ENCODE measurements at regions not wholly inside any gene's neighbourhood (a gene's known extent, or its start where the extent isn't known, plus 50 kb on each side); places are given as distances from the start of the nearest gene placed in this dataset.
A peak's percentile ranks its signal among the peaks of the same experiment; 100 is the strongest.

DNA sequence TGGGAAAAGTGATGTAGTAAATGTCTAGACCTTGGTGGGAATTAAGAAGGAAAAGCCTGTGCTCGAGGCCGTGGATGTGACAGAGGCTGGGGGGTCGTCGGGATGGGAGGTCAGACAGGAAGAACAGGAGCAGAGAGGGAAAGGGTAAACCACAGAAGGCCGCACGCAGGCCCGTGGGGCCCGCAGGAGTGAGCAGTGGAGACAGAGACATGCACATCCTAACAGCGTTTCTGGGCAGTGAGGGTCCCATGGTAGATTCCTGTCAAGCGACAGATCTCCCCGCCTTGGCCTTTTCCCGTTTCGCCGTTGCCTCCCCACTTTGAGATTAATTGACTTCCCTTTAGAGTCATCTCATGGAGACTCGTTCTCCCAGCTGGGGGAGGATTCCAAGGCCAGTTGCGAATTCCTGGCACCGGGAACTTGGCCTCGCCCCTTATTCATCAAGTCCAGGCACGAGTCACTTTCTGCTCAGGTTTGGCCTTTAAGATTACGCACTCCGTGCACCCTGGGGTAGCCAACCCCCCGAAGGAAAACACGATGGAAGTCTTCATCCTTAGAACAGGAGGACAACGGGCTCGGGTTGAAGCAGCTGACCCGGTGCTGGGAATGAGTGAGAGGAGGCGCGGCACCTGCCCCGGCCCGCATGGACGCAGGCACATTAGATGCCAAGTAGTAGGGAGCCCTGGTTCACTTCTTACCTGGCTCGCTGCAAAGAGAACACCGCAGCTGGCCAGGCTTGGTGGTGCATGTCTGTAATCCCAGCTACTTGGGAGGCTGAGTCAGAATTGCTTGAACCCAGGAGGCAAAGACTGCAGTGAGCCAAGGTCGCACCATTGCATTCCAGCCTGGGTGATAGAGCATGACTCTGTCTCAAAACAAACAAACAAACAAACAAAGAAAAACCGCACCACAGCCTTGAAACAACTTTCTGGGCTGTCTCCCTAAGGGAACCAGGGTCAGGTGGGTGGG lies 315.2 kb upstream of the SHH start:
- DNase-seq (ENCODE audit: low spot score) = no peak

DNA sequence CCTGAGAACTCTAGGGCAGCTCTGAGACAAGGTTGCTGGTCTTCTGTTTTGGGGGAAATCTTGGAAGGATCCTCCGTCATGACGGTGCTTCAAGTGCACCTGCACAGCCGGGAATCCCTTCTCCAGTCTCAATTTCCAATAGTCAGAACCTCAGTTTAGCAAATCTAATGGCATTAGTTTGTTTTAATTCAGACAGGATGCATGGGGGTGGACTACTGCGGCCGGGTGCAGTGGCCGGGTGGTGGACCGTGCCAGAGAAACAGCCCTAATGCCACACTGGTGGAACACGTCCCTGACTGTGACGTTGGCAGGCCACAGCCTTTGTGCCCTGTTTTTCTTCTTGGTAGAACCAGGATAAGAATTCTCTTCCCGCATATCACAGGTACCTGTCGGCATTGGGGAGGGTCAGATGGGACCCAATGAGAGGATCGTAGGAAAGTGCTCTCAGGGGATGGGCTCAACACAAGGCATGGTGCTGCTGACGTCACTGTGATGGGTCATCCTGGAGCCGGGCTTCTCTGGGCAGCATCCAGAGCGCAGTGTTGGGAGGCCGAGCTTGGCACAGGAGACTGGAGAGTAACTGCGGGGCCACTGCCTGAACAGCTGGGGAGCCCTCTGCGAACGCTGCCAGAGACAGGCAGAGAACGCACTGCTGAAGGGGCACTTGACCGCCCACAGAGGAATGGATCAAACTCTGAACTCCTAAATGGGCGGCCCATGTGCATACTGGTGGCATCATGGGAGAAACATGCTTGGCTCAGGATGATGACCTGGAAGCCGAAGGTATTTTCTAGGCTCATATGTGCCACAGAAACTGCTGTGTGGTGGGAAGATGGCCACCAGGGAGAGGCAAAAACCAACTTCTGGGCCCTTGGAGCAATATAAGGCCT lies 313.8 kb upstream of the SHH start:
- no peak for DNase-seq (ENCODE audit: low spot score)

DNA sequence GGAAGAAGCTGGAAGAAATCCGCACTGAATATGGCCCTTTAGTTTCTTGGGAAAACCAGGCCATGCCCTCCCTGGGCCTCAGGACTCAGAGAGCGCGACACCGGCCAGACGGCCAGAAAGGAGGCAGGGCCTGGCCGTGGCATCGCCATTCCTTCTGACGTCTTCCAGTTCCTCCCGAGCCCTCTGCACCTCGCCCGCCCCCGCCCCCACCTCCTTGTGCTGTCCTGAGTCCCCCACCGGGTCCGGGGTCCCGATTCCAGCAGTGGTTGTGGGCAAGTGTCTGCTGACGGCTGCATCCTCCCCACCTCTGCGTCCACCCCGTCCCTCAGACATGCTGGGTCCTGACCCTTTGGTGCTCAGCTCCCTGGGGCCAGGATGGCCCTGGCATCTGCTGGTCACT lies 312.1 kb upstream of the SHH start:
- no peak for DNase-seq (ENCODE audit: low spot score)

DNA sequence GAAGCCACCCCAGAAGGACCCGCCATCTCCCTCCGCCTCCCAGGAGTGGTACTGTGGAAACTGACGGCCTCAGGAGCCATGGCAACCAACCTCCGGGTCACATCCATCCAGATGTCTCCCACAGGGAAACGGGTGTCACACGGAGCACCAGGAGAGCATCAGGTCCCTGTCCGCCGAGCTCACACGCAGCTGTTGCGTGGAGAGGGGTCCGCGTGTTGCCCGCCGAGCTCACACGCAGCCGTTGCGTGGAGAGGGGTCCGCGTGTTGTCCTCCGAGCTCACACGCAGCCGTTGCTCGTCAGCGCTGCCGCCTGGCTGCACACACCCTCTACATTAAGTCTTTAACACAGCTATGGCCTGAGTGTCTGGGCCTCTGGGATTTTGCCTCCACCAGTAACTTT lies 311.1 kb upstream of the SHH start:
- no peak for DNase-seq (ENCODE audit: low spot score)

DNA sequence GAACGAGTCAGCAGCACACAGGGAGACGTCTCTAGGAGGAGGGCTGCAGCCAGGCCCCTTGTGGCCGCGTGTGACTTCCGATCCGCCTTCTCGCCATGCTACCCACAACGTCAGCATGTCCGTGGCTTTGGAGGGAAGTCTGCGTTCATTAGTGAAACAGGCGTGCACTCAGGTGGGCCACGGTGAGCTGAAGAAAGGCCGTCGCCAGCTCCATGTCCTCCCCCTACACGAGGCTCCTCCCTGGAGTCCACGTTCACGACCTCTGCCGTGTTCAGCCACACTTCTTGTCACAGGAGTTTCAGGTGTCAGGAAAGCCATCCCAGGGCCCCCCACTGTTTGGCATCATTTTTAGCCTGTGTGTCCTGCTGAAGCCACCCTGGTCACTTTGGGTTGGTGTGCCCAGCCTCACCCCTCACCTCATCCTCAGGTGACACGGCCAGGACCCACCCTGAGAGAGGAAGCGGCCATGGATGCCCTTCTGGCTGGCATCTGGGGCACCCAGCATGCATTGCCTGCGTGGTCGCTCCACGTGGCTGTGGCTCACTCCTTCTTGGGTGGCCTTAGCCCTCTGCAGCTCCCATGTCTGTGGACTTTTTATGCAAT lies 310.6 kb upstream of the SHH start:
- no peak for DNase-seq (ENCODE audit: low spot score)

DNA sequence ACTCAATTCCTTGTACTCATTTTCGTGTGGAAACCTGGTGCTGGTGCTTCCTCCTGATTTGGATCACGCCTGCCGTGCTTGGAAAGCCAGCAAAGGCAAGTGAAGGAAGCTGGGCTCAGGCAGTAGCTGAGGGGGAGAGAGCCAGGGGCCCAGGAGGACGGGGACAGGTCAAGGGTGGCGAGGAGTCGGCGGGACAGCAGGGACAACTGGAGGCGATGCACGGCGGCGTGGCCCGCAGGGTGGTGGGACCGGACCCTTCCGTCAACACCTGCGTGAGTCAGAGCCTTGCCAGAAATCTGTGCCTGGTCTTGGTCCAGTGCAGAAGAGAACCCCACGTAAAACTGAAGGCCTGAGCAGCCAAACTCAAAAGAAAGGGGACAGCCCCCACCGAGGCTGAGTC lies 309.7 kb upstream of the SHH start:
- DNase-seq (ENCODE audit: low spot score) = no peak

DNA sequence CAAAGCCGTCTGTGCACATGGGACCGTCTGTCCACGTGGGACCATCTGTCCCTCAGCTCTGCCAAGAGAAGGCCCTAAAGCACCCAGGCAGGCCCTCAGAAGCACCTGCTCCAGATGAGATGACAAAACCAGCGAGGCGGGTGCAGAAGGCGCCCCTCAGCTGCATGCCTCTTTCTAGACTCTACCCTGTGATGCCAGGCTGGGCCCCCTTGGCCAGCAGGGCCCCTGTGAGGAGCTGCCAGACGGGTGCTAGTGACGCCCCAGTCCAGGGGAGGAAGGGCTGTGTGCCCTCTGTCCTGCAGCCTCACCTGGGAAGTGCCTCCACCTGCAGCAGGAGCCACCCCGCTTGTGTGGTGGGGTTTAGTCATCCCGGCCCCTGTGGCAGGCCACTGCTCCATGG lies 309.2 kb upstream of the SHH start:
- DNase-seq (ENCODE audit: low spot score) = no peak

DNA sequence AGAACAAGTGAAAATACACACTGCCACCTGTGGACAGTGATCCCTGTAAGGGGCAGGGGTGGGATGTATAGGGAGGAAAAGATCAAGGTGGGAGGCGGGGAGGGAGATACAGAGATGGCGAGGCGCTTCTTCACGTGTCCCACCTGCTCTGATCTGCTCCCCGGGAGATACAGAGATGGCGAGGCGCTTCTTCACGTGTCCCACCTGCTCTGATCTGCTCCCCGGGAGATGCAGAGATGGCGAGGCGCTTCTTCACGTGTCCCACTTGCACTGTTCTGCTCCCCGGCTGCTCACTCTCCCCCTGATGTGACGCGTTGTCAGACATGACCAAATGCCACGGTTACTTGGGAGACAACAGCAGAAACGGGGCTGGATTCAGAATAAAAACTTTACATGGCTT lies 308.3 kb upstream of the SHH start:
- DNase-seq (ENCODE audit: low spot score) = no peak

DNA sequence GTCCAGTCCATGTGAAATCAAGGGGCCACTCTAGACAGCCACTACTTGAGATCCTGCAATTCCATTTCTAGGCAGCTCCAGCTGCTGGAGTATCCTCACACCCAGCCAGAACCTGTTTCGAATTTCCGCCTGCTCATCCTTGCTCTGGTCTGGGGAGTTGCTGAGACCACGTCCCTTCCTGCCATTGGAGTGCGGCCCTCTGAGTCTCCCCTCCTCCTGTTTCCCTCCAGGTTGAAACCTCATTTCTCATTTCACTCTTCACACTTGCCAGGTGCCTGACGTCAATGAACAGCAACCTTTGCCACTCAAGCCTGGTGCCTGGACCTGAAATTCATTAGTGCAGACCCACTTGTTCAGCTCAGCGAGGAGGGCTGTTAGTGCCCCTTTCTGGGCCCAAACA lies 307.5 kb upstream of the SHH start:
- no peak for DNase-seq (ENCODE audit: low spot score)

DNA sequence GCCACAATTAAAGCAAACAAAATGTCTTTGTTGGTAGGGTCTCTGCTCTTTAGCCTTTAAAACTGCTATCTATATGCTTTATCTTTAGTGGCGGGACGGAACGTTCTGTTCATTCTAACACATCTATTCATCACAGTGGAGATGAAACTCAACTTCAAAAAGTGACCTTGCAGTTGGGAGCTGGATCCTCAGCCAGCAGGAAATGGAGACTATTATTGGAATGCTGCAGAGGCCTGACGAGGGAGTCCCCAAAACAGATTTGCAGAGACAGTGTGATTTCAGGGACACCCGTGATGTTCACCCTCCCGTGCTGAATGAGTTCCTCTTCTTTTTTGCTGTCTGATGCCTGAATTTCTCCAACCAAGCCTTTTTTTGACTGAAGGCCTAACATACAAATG lies 306.0 kb upstream of the SHH start:
- no peak for DNase-seq (ENCODE audit: low spot score)

DNA sequence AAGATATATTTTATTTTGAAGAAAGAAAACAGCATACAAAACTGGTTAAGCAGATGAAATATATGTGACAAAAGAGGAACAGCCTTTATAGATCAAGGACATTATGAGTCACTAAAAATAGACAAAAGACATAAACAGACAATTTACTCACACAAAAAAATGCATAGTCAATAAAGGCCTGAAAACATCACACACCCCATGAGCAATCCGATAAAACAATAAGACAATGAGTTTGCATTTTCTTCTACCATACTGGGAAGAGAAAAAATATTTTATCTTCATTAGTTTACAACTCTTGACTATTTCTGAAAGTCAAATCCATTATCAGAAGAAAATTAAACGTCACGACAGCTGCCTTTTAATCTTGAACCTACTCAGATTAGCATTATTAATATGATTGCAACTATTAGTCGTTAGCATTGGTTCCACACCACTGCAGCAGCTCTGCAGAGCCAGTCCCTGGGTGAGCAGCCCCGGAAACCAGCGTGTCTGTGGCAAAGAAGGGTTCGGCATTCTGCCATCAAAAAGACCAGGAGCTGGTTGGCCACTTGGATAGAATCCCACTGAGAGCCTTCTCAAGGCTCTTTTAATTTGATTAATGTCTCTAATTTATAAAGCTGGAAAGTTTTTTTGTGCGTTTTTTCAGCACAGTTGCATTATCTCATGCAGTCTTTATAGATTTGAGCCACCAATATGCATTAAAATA lies 305.4 kb upstream of the SHH start:
- DNase-seq (ENCODE audit: low spot score) = no peak

DNA sequence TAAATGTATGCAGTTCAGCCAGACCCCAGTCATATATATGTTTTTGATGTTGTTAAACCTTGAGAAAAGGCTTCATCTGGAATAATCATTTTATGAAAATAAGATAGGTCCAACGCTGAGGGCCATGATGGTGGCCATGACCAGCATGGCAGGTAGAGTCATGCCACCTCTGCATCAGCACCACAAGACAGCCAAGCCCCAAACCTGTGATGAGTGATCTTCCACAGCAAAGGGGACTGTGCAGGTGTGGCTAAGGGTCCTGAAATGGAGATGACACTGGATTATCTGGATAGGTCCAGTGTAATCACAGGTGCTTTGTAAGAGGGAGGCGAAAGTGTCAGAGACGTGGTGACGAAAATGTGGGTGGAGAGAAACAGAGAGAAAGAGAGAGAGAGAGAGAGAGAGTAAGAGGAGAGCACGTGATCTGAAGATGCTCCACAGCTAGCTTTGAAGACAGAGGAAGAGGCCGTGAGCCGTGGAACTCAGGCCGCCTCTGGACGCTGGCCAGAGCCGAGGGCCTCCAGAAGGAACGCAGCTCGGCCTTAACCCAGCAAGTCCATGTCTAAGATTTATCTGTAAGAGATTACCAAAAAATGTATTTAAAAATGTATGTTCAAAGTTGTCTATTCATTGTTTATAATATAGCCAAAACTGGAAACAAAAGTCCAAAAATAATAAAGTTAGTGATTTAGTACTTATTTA lies 304.4 kb upstream of the SHH start:
- no peak for DNase-seq (ENCODE audit: low spot score)

DNA sequence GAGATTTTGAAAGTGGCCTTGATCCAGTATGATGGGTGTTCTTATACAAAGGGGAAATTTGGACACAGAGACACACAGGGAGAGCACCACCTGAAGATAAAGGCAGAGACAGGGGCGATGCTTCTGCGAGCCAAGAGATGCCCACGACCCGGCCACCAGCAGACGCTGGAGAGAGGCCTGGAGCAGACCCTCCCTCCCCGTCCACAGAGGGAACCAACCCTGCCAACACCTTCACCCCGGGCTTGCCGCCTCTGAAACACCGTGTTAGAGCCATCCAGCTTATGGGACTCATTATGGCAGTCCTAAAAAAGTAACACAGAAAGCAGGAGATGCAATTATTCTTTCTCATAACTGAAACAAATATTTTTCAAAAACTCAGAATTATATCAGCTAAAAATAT lies 303.3 kb upstream of the SHH start:
- DNase-seq (ENCODE audit: low spot score) = no peak

DNA sequence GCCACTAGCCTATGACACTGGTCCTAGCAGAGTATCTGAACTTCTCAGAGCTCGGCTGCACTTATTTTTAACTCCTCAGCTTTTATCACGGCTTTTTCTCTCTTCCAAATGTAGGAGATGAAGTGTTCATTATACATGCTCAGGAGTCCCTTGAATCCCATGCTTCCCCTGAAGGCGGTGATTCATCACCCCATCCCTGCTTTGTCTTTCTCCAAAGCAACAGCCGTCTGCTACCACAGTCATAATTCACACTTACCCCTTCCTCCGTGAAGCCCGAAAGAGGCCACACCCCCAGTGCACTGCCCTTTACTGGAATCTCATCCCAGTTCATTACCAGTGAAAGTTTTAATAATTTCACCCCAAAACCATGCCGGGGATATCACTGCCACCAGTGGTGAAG lies 301.5 kb upstream of the SHH start:
- DNase-seq (ENCODE audit: low spot score) = peak; percentile 30

DNA sequence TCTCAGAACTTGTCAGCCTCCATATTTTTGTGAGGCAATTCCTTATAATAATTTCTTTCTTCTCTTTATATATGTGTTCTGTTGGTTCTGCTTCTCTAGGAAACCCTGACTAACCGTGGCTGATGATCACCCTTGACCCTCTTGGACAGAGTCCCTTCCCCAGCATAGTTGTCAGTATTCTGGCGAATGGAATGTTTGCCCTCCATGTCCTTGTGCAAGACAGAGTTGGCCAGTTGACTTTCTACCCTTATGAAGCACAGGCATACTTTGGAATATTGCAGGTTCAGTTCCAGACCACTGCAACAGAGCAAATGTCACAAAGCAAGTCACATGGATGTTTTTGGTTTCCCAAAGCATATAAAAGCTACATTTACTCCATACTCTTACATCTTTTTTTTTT lies 297.7 kb upstream of the SHH start:
- no peak for DNase-seq (ENCODE audit: low spot score)

DNA sequence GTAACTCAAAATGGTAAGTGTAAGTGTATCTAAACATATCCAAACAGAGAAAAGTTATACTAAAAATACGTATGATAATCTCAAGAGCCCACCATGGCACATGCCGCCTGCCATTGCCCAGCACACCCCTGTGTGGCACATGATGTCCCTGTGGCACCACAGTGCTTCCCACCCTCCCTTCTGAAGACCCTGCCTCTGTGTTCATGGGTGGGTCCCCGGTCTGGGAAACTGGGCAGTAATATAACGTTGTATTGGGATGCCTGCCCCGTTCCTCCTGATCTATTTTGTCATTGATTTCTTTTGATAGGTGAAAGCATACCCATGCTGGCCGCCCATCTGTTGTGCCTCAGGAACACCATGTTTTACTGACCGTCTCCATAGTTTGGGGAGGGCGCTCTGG lies 296.8 kb upstream of the SHH start:
- no peak for DNase-seq (ENCODE audit: low spot score)

DNA sequence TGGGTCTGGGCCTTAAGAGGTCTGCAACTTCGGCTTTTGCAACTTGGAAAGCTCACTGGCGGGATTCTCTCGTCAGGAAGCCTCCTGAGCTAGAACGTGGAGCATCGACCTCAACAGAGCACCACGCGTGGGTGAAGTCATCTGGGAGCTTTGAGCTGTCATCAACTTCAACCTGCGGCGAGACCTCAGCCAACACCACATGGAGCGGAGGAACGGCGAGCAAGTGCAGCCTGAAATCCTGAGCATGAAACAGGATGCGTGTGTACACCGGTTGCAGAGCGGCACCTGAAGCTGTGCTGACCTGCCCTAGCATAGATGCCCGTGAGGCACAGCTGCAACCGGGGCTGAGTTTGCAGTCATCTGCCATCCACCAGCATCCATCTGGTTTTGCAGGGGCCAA lies 295.7 kb upstream of the SHH start:
- no peak for DNase-seq (ENCODE audit: low spot score)

DNA sequence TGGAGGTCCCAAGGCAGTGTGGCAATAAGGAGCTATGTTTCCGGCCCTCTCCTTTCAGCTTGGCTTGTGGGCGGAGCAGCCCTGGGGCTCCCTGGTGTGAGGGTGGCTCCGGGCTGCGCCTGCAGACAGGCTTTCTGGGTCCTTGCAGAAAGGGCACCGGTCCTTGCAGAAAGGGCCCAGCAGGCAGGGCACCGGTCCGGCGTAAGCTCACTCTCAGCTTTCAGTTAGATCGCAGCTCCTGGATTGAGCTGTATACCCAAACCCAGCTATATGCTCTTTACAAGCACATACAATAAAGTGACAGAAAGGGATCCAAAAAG lies 293.8 kb upstream of the SHH start:
- no peak for DNase-seq (ENCODE audit: low spot score)

DNA sequence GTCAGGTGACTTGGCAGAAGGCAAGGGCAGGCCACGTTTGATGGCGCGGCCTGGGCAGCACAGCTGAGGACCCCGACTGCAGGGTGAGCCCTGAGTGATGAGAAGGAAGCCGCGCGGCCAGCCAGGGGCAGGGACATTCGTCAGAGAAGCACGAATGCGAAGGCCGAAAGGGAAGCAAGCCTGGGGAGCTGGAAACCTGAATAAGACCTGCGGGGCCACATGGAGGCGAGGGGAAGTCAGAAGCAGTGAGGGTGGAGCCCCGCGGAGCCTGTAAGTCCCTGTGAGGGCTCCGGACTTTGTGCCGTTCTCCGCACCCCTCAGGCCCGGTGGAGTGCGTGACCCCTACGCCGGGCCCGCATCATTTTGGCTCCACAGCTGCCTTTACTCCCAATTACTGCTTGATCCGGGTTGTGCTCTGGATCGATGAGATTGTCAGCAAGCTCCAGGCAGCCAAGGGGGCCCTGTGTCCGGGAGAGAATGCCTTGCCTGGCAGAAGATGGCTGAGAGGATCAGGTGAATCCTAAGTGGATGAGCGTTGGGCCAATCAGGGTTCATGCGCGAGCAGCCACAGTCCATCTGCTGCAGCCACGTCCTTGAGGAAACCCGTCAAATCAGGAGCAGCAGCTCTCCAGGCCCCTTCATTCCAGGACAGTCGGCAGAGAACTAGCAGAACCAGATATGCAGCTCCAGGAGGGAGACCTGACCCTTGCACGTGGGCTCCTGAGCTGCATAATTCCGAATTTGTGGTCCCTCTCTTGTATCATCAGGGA lies 293.3 kb upstream of the SHH start:
- no peak for DNase-seq (ENCODE audit: low spot score)

DNA sequence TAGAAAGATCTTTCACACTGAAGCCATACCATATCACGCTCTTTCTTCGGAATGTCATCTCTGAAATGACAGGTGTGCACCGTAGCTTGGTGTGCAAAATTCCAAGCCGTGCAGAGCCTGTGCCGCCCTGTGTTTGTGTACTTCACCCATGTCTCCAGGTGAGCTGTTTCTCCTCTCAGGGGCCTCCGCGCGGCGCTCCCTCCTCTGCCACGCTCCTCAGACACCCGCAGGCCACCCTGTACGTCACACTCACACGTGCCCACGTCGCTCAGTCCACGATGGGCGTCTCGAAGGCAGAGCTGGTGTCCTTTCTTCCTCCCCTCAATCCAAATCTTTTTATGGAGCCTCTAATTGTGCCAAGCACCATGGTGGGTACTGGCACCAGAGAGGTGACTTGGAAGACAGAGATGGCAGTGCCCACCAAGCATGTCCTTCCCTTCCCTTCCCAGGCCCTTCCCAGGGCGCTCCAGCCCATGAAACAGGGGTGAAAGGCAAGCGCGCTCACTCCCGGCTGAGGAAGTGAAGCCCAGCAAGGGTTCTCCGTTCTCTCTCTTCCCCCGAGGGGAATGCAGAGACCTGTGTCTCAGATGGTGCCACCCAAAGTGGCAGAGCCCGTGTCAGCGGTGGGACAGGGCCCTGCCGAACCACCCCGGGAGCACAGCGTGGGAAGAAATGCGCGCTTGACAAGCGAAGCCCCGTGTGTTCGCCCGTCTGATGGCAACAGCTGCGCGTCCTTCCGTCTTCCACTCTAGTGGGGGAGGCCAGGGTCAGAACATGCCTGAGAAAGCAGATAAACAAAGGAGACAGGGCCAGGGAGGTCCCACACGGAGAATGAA lies 292.5 kb upstream of the SHH start:
- DNase-seq (ENCODE audit: low spot score) = no peak

Measured in A172 (cell line).